SK-N-SH (cell line): ENCODE measurements at regions not wholly inside any gene's neighbourhood (a gene's known extent, or its start where the extent isn't known, plus 50 kb on each side); places are given as distances from the start of the nearest gene placed in this dataset.

Experiments used
- CTCF ChIA-PET: fragments of 300-600, 350-600 bp; formaldehyde crosslinking; extraction: SDS; loops from one replicate; lab custom pipeline; 2021; lab: Yijun Ruan, JAX
- POLR2A ChIA-PET: fragments of 350-600 bp; sonication (Branson Sonifier 250); formaldehyde crosslinking; extraction: SDS; loops from one replicate; lab custom pipeline; 2020; ENCODE audit warnings: antibody characterized with exemption, inconsistent platforms; lab: Yijun Ruan, JAX
- DNase-seq: peaks from one replicate; pipeline ENCODE4 v3.0.0; 2012
- H2AFZ ChIP-seq: fragments of 200-600 bp; sonication (generic); 2 replicates; pipeline ENCODE4 v1.8.1; 2016; ENCODE audit warnings: antibody characterized with exemption, mild to moderate bottlenecking, low read depth
- H3F3A ChIP-seq: fragments of 200-600 bp; sonication (generic); replicated peaks from 2 replicates; pipeline ENCODE3; 2016; ENCODE audit warnings: antibody characterized with exemption, mild to moderate bottlenecking; ENCODE audit not compliant: insufficient read depth
- H3K27ac ChIP-seq, 2 experiments: fragments of 200-500 bp in 1 of 2; fragments of 200-600 bp in 1 of 2; sonication (Bioruptor generic) in 1 of 2; sonication (generic), shearing (Covaris generic) in 1 of 2; 2 replicates each; pipeline versions ENCODE4 v1.5.1 to v1.6.1; 2014 to 2016; ENCODE audit warnings: low read depth in 2 of 2, inconsistent platforms in 1 of 2, low read length in 1 of 2, mild to moderate bottlenecking in 1 of 2, mixed read lengths in 1 of 2
- H3K27me3 ChIP-seq: fragments of 200-600 bp; sonication (generic), shearing (Covaris generic); 2 replicates; pipeline ENCODE4 v1.6.1; 2016; ENCODE audit warnings: mixed run types; ENCODE audit not compliant: insufficient read depth
- H3K36me3 ChIP-seq, 2 experiments: fragments of 200-500 bp in 1 of 2; fragments of 200-600 bp in 1 of 2; sonication (Bioruptor generic) in 1 of 2; sonication (generic) in 1 of 2; replicated peaks in 1 of 2; 2 replicates each; pipeline versions ENCODE3 to v1.5.1; 2014 to 2016; ENCODE audit warnings: low read length in 1 of 2, mild to moderate bottlenecking in 1 of 2; ENCODE audit not compliant: insufficient read depth in 2 of 2, control insufficient read depth in 1 of 2
- H3K4me1 ChIP-seq, 2 experiments: fragments of 200-500 bp in 1 of 2; fragments of 200-600 bp in 1 of 2; sonication (Bioruptor generic) in 1 of 2; sonication (generic), shearing (Covaris generic) in 1 of 2; 2 replicates each; pipeline versions ENCODE4 v1.5.1 to v1.6.1; 2014 to 2016; ENCODE audit warnings: low read depth in 1 of 2, low read length in 1 of 2, mixed run types in 1 of 2; ENCODE audit not compliant: insufficient read depth in 2 of 2, control insufficient read depth in 1 of 2
- H3K4me2 ChIP-seq: fragments of 200-600 bp; sonication (generic), shearing (Covaris generic); 2 replicates; pipeline ENCODE4 v1.6.1; 2017; ENCODE audit warnings: mixed run types
- H3K4me3 ChIP-seq, 2 experiments: fragments of 200-500 bp in 1 of 2; fragments of 200-600 bp in 1 of 2; sonication (Bioruptor generic) in 1 of 2; sonication (generic), shearing (Covaris generic) in 1 of 2; 2 replicates each; pipeline versions ENCODE4 v1.5.1 to v1.8.1; 2014 to 2016; ENCODE audit warnings: low read depth in 2 of 2, inconsistent platforms in 1 of 2, low read length in 1 of 2, mild to moderate bottlenecking in 1 of 2, mixed read lengths in 1 of 2, moderate library complexity in 1 of 2
- H3K79me2 ChIP-seq: fragments of 200-600 bp; sonication (generic); 2 replicates; pipeline ENCODE4 v1.8.1; 2017; ENCODE audit warnings: mild to moderate bottlenecking; ENCODE audit not compliant: insufficient read depth
- H3K9ac ChIP-seq: fragments of 200-600 bp; sonication (generic); 2 replicates; pipeline ENCODE4 v1.6.1; 2017; ENCODE audit warnings: mixed run types
- H3K9me2 ChIP-seq: fragments of 200-600 bp; sonication (generic); 2 replicates; pipeline ENCODE4 v1.6.1; 2017; ENCODE audit warnings: mixed run types
- H3K9me3 ChIP-seq: fragments of 200-600 bp; sonication (generic); 2 replicates; pipeline ENCODE4 v1.6.1; 2017; ENCODE audit warnings: mixed run types, mild to moderate bottlenecking, moderate library complexity
- H4K20me1 ChIP-seq: fragments of 200-600 bp; sonication (generic); 2 replicates; pipeline ENCODE4 v1.6.1; 2017; ENCODE audit warnings: mild to moderate bottlenecking, mixed run types; ENCODE audit not compliant: insufficient read depth
- EP300 ChIP-seq, 2 experiments: IDR thresholded peaks; 2 replicates each; pipeline versions ENCODE4 v1.4.0 to v1.6.1; 2012; ENCODE audit warnings: borderline replicate concordance in 1 of 2, low read depth in 1 of 2, low read length in 1 of 2
- EZH2phosphoT487 ChIP-seq: fragments of 200-600 bp; sonication (generic); IDR thresholded peaks from 2 replicates; pipeline ENCODE4 v1.6.1; 2017; ENCODE audit warnings: low read depth, mixed run types, mild to moderate bottlenecking, antibody characterized with exemption, moderate library complexity, borderline replicate concordance
- FOSL2 ChIP-seq: IDR thresholded peaks from 2 replicates; pipeline ENCODE4 v1.4.0; 2012; ENCODE audit warnings: low read depth, mild to moderate bottlenecking, moderate library complexity, borderline replicate concordance
- FOXJ3 ChIP-seq: sonication (generic); formaldehyde crosslinking; IDR thresholded peaks from 2 replicates; pipeline ENCODE4 v1.5.1; 2020; ENCODE audit warnings: mild to moderate bottlenecking, missing genetic modification reagents
- GATA2 ChIP-seq: sonication (generic); formaldehyde crosslinking; IDR thresholded peaks from 2 replicates; pipeline ENCODE4 v1.5.0; 2020; ENCODE audit warnings: mild to moderate bottlenecking, missing genetic modification reagents
- JUND ChIP-seq: IDR thresholded peaks from 2 replicates; pipeline ENCODE4 v1.4.0; 2012
- MEF2A ChIP-seq: IDR thresholded peaks from 2 replicates; pipeline ENCODE4 v1.4.0; 2012; ENCODE audit warnings: low read depth, borderline replicate concordance
- NFIC ChIP-seq: IDR thresholded peaks from 2 replicates; pipeline ENCODE4 v1.4.0; 2012; ENCODE audit warnings: borderline replicate concordance
- POLR2AphosphoS5 ChIP-seq: IDR thresholded peaks from 2 replicates; pipeline ENCODE4 v1.6.1; 2012; ENCODE audit warnings: low read depth, low read length
- TAF1 ChIP-seq: IDR thresholded peaks from 2 replicates; pipeline ENCODE4 v1.6.1; 2012; ENCODE audit warnings: low read depth, mild to moderate bottlenecking, low read length, moderate library complexity, borderline replicate concordance
- TCF12 ChIP-seq: IDR thresholded peaks from 2 replicates; pipeline ENCODE4 v1.4.0; 2012
- YY1 ChIP-seq: IDR thresholded peaks from 2 replicates; pipeline ENCODE4 v1.4.0; 2012; ENCODE audit warnings: low read depth, mild to moderate bottlenecking
- WGBS: methylation state at CpG from one replicate; pipeline ENCODE4 v1.1.6; 2017; ENCODE audit warnings: low lambda C conversion rate; 5-methylcytosine and 5-hydroxymethylcytosine counted together
- TF ChIP-seq, protein P1 (sequence below): IDR thresholded peaks from 2 replicates; pipeline ENCODE4 v1.6.1; 2012; ENCODE audit warnings: mild to moderate bottlenecking, low read depth, low read length, moderate library complexity
- TF ChIP-seq, protein P2 (sequence below): fragments of 150-350 bp; IDR thresholded peaks from 2 replicates; pipeline ENCODE4 v1.6.1; 2017; ENCODE audit warnings: antibody characterized with exemption, low read length, low read depth, borderline replicate concordance
- TF ChIP-seq, protein P3 (sequence below): IDR thresholded peaks from 2 replicates; pipeline ENCODE4 v1.4.0; 2012; ENCODE audit warnings: low read depth
- TF ChIP-seq, protein P4 (sequence below): fragments of 200-600 bp; sonication (generic); IDR thresholded peaks from 2 replicates; pipeline ENCODE4 v1.6.1; 2017; ENCODE audit warnings: antibody characterized with exemption, mild to moderate bottlenecking, moderate library complexity
- TF ChIP-seq, protein P5 (sequence below): IDR thresholded peaks from 2 replicates; pipeline ENCODE4 v1.4.0; 2012; ENCODE audit warnings: low read depth, borderline replicate concordance
- TF ChIP-seq, protein P6 (sequence below): IDR thresholded peaks from 2 replicates; pipeline ENCODE4; 2012

DNA sequence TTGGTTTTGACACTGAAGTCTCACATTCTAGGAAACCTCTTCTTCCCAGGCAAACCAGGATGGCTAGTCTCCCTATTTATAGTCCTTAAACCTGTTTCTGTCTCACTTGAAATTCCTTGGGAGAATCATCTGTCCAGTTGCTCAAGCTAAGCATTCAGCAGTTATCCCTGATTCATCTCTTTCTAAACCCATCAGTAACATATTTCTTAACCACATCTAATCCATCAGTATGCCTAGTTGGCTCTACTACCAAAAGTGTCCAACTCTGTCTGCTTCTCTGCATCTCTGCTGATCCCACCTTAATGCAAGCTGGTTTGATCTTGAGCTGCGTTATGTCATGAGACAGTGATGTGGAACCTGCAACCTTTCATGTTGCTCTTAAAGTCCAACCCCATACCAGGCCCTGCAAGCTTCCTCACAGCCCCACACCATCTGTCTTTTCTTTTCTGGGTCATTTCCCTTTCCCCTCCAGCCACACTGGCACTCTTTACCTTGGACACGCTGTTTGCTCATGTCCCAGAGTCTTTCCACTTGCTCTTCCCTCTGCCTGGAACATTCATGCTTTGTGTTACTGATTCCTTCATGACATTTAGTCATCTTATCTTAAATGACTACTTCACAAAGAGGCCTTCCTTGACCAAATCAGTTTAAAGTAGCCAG lies 380.8 kb upstream of the RGS6 start:
- no peak overlapping the region for H3K4me2 ChIP-seq
- TF ChIP-seq, protein P1, sequence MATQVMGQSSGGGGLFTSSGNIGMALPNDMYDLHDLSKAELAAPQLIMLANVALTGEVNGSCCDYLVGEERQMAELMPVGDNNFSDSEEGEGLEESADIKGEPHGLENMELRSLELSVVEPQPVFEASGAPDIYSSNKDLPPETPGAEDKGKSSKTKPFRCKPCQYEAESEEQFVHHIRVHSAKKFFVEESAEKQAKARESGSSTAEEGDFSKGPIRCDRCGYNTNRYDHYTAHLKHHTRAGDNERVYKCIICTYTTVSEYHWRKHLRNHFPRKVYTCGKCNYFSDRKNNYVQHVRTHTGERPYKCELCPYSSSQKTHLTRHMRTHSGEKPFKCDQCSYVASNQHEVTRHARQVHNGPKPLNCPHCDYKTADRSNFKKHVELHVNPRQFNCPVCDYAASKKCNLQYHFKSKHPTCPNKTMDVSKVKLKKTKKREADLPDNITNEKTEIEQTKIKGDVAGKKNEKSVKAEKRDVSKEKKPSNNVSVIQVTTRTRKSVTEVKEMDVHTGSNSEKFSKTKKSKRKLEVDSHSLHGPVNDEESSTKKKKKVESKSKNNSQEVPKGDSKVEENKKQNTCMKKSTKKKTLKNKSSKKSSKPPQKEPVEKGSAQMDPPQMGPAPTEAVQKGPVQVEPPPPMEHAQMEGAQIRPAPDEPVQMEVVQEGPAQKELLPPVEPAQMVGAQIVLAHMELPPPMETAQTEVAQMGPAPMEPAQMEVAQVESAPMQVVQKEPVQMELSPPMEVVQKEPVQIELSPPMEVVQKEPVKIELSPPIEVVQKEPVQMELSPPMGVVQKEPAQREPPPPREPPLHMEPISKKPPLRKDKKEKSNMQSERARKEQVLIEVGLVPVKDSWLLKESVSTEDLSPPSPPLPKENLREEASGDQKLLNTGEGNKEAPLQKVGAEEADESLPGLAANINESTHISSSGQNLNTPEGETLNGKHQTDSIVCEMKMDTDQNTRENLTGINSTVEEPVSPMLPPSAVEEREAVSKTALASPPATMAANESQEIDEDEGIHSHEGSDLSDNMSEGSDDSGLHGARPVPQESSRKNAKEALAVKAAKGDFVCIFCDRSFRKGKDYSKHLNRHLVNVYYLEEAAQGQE: no peak
- TF ChIP-seq POLR2AphosphoS5: 0 out of 2 replicates have a peak, but pooled peaks have one; percentile 15
- peak; percentile 50; the same call in 1 of the 2 replicates for TF ChIP-seq FOSL2
- peak; percentile 77 for TF ChIP-seq TCF12
- peak in 1 of 2 experiments; percentile 50; a peak in 1 of 4 replicates for TF ChIP-seq EP300 (IDR thresholded peaks at IDR 0.05; ENCODE audit: borderline replicate concordance in 1 of 2, low read depth in 1 of 2, low read length in 1 of 2)
- TF ChIP-seq, protein P2, sequence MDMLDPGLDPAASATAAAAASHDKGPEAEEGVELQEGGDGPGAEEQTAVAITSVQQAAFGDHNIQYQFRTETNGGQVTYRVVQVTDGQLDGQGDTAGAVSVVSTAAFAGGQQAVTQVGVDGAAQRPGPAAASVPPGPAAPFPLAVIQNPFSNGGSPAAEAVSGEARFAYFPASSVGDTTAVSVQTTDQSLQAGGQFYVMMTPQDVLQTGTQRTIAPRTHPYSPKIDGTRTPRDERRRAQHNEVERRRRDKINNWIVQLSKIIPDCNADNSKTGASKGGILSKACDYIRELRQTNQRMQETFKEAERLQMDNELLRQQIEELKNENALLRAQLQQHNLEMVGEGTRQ: no peak
- TF ChIP-seq MEF2A: peak; percentile 42; the same call in 1 of the 2 replicates
- TF ChIP-seq, protein P3, sequence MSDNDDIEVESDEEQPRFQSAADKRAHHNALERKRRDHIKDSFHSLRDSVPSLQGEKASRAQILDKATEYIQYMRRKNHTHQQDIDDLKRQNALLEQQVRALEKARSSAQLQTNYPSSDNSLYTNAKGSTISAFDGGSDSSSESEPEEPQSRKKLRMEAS: no peak
- TF ChIP-seq YY1: no peak
- TF ChIP-seq EZH2phosphoT487: no peak
- no peak for TF ChIP-seq GATA2 (CRISPR knock-in tag)
- TF ChIP-seq NFIC: peak; percentile 58; the same call in 1 of the 2 replicates
- no peak for TF ChIP-seq FOXJ3 (CRISPR knock-in tag)
- TF ChIP-seq, protein P4, sequence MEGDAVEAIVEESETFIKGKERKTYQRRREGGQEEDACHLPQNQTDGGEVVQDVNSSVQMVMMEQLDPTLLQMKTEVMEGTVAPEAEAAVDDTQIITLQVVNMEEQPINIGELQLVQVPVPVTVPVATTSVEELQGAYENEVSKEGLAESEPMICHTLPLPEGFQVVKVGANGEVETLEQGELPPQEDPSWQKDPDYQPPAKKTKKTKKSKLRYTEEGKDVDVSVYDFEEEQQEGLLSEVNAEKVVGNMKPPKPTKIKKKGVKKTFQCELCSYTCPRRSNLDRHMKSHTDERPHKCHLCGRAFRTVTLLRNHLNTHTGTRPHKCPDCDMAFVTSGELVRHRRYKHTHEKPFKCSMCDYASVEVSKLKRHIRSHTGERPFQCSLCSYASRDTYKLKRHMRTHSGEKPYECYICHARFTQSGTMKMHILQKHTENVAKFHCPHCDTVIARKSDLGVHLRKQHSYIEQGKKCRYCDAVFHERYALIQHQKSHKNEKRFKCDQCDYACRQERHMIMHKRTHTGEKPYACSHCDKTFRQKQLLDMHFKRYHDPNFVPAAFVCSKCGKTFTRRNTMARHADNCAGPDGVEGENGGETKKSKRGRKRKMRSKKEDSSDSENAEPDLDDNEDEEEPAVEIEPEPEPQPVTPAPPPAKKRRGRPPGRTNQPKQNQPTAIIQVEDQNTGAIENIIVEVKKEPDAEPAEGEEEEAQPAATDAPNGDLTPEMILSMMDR: no peak
- peak; percentile 35; the same call in 1 of the 2 replicates for TF ChIP-seq JUND
- TF ChIP-seq, protein P5, sequence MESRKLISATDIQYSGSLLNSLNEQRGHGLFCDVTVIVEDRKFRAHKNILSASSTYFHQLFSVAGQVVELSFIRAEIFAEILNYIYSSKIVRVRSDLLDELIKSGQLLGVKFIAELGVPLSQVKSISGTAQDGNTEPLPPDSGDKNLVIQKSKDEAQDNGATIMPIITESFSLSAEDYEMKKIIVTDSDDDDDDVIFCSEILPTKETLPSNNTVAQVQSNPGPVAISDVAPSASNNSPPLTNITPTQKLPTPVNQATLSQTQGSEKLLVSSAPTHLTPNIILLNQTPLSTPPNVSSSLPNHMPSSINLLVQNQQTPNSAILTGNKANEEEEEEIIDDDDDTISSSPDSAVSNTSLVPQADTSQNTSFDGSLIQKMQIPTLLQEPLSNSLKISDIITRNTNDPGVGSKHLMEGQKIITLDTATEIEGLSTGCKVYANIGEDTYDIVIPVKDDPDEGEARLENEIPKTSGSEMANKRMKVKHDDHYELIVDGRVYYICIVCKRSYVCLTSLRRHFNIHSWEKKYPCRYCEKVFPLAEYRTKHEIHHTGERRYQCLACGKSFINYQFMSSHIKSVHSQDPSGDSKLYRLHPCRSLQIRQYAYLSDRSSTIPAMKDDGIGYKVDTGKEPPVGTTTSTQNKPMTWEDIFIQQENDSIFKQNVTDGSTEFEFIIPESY: no peak
- TF ChIP-seq TAF1: no peak
- TF ChIP-seq, protein P6, sequence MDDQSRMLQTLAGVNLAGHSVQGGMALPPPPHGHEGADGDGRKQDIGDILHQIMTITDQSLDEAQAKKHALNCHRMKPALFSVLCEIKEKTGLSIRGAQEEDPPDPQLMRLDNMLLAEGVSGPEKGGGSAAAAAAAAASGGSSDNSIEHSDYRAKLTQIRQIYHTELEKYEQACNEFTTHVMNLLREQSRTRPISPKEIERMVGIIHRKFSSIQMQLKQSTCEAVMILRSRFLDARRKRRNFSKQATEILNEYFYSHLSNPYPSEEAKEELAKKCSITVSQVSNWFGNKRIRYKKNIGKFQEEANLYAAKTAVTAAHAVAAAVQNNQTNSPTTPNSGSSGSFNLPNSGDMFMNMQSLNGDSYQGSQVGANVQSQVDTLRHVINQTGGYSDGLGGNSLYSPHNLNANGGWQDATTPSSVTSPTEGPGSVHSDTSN: peak; percentile 79
- TF ChIP-seq, all 33 proteins: peak for 8
- peaks cover 35% of the 10 kb centered on the region; the same call in 1 of the 2 replicates for H3K79me2 ChIP-seq
- no peaks in the 10 kb centered on the region for H3K9me3 ChIP-seq
- peaks cover 4 to 16% of the 10 kb centered on the region in 2 experiments; a peak in 3 of 4 replicates for H3K4me1 ChIP-seq
- 73% methylated on average over 2 of the region's 2 CpGs for WGBS
- H3K27me3 ChIP-seq: no peaks in the 10 kb centered on the region
- ChIA-PET CTCF (no interaction called here), POLR2A (no interaction called here)
- no peak overlapping the region for H2AFZ ChIP-seq
- no peak overlapping the region for H3K4me3 ChIP-seq
- peaks cover 0 to 18% of the 10 kb centered on the region in 2 experiments for H3K36me3 ChIP-seq
- H3K9ac ChIP-seq: no peak overlapping the region
- peak overlapping the region in 1 of 2 experiments; percentile 53; a peak in 3 of 4 replicates for H3K27ac ChIP-seq
- no peaks in the 10 kb centered on the region for H4K20me1 ChIP-seq
- H3F3A ChIP-seq: peaks cover 6% of the 10 kb centered on the region
- no peaks in the 10 kb centered on the region for H3K9me2 ChIP-seq
- no peak for DNase-seq
